Right lung (tissue), 2 donors: ENCODE measurements at regions not wholly inside any gene's neighbourhood (a gene's known extent, or its start where the extent isn't known, plus 50 kb on each side); places are given as distances from the start of the nearest gene placed in this dataset.
"Not testable (repeated sequence)": the region's sequence is repeated elsewhere in the genome, so short reads cannot be mapped to it uniquely, and the experiment has no call there.

Experiments used
- DNase-seq, 2 donors: peaks; one replicate each; pipeline ENCODE4 v3.0.0-alpha.2; 2013

DNA sequence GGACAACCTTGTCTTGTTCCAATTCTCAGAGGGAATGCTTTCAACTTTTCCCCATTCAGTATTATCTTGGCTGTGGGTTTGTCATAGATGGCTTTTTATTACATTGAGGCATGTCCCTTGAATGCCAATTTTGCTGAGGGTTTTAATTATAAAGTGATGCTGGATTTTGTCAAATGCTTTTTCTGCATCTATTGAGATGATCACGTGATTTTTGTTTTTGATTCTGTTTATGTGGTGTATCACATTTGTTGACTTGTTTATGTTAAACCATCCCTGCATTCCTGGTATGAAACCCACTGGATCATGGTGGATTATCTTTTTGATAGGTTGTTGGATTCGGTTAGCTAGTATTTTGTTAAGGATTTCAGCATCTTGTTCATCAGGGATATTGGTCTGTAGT, 885.6 kb upstream of the SLC39A10 start:
- not testable (repeated sequence) for DNase-seq

DNA sequence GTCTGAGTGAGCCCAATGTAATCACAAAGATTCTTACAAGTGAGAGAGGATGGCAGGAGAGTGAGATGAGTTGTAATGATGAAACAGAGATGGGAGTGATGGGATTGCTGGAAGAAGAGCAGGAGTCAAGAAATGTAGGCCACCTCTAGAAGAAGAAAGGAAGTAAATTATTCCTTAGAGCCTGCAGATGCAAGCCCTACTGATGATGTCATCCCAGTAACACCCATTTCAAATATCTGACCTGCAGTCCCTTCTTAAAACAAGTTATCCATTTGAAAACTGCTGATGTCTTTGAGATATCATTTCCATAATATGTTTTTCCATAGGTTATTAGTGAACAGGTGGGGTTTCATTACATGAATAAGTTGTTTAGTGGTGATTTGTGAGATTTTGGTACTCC, 888.0 kb upstream of the SLC39A10 start:
- no peak for DNase-seq

- no peak for DNase-seq
These were observed 891.3 kb upstream of the SLC39A10 start for GRCh38 chr2:194765723-194766122.

- DNase-seq = no peak
These were observed 906.1 kb upstream of the SLC39A10 start for GRCh38 chr2:194750926-194751325.

GRCh38 chr2:194745557-194746146, 911.4 kb upstream of the SLC39A10 start:
- no peak for DNase-seq

DNA sequence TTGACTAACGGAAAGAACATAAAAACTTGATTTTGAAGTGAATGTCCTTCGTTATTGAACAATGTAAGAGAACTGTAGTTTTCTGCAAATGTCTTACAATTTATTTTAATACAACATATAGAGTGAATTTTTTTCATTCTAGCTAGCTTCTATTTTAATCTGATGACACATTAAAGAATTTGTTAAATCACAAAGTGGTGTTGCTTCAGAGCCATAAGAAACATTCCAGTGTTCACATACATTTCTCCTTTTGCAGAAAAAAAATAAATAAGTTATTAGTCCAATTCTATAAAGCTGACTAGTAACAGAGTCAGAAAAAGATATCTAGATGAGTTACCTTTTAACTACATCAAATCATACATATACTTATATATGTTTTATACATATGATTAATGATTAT, 914.3 kb upstream of the SLC39A10 start:
- no peak for DNase-seq

- DNase-seq = no peak
These were observed 917.8 kb upstream of the SLC39A10 start for GRCh38 chr2:194739217-194739616.

- DNase-seq = no peak
These were observed 921.0 kb upstream of the SLC39A10 start for GRCh38 chr2:194735837-194736542.

DNA sequence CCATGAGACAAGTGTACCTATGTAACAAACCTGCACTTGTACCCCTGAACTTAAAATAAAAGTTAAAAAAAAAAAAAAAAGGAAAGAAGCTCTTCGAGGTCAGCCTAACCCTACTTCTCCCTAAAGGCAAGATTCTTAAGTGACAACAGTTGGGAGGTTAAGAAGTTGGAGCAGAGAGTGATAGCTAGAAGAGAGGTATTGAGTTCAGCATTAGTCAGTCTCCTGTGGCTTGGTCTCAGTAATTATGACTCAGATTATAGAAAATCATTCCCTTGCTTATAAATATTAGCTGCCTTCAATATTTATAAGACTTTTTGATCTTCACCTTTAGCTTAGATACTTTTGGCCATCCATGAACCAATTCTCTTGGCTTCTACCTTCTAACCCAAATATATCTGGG, 926.8 kb upstream of the SLC39A10 start:
- no peak for DNase-seq

DNA sequence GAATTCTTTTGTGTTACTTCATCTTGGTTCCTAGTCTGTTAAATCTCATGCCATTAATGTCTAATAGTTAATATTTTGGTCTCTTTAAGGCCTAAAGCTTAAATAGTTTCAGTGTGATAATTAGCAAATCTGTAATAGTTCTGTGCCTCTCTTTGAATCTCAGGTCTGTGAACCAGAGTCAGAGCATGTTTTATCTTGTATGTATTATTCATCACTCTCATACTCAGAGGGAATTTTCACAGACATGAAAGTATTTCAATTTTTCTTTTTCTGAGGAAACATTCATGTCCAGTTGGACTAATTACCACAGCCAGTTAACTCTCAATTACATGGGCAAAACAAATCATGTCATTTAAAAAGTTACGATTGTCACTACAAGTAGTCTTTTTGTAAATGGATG, 931.9 kb upstream of the SLC39A10 start:
- no peak for DNase-seq

DNA sequence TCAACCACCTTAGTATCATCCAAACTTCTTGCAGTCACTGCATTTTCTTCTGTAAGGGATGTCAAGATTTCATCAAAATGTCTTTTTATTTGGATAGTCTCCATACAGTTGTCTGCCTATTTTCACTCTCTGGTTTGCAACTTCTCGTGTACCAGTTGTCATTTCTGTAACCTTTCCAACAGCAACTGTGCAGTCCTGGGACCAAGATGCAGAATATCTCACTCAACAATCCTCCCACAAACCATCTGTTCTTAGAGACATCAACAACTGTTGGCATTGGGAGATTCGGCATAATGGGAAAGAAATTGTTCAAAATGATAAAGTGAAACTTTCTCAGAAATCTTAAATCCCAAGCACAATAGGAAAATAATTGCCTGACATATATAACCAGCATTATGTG, 933.6 kb upstream of the SLC39A10 start:
- DNase-seq = no peak

DNA sequence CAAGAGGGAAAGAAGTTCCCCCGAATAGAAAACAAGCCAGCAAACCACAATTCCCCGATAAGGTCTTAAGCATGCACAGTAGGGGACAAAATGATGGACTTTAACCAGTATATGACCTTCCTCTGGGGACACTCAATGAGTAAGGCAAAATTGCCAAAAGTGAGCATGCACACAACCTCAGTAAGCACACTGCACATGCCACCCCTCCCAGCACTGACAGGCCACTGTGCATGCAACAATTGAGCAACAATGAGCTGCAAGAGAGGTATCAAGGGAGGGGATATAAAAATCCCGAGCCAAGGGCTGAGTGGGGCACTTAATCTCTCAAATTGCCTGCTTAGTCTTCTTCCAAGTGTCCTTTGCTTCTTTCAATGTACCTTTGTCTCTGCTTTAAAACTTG, 935.8 kb upstream of the SLC39A10 start:
- no peak for DNase-seq

DNA sequence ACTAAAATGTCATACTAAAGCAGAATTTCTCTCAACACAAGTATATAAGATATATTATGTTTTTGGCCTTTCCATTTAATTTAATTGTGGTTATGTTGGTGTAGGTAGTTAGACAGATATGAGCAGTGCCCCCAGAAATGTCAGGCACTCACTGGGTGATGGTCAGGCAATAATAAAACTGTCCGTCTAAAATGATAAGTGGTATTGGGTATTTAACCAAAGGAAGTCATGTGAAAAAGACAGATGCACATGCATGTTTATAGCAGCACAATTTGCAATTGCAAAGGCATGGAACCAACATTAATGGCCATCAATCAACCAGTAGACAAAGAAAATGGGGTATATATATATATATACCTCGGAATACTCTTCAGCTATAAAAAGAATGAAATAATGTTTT, 936.6 kb upstream of the SLC39A10 start:
- DNase-seq = no peak

GRCh38 chr2:194718881-194719280, 938.1 kb upstream of the SLC39A10 start:
- no peak for DNase-seq

GRCh38 chr2:194714541-194714940, 942.5 kb upstream of the SLC39A10 start:
- DNase-seq = no peak

GRCh38 chr2:194709840-194710239, 947.2 kb upstream of the SLC39A10 start:
- no peak for DNase-seq

- DNase-seq = no peak
These were observed 950.8 kb upstream of the SLC39A10 start for GRCh38 chr2:194706179-194706578.

DNA sequence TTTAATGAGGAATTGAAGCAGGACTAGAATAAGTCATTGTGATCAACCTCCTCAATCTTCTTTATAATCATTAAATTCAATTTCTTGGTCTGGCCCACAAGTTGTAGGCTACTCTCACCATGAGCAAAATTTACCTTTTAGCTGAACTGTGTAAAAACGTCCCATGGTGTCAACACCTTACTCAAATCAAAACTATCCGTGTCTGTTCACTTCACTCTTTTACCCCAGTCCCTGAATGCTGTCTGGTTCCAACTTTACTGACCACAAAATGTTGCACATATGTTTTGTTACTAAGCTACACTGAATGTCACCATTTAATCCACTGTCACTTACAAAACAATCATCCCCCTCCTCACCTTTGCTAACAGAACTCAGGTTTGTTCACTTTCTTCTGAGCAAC, 951.6 kb upstream of the SLC39A10 start:
- no peak for DNase-seq

- no peak for DNase-seq
These were observed 956.3 kb upstream of the SLC39A10 start for GRCh38 chr2:194700726-194701125.

DNA sequence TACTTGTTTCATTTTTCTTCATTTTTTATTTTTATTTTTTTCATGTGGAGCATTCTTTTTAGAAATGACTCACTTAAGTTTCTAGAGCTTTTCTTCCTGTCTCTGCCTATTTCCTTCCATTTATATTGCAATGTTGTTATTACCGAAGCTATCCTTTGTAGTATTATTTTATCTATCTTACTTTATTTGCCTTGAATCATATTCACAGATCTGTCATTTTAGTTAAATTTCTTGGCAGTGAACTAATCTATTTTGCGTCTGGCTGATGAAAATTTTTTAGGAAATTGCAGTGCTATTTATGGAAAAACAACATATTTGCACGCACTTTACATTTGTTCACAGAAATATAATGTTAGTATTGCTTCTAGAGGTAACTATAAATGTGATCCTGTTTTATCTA, 956.9 kb upstream of the SLC39A10 start:
- no peak for DNase-seq

GRCh38 chr2:194698012-194698411, 959.0 kb upstream of the SLC39A10 start:
- DNase-seq = no peak

DNA sequence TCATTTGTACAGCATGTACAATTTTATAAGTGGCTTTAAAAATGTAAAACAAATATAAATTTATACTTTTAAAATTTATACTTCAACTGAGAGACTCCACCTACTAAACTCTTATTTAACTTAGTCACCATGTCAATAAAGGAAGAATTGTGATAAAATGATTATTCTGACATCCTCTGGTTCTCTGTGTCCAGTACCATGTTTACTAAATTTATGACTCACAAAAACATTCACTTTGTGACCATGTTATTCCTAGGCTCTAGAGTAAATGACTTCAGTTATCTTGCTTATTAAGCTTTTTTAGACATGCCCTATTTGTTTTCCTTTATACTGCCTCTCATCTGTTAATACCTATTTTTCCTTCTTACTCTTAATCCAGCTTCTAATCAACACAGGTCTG, 959.6 kb upstream of the SLC39A10 start:
- DNase-seq = no peak

- no peak for DNase-seq
These were observed 960.3 kb upstream of the SLC39A10 start for GRCh38 chr2:194696690-194697089.

GRCh38 chr2:194686569-194686968, 970.5 kb upstream of the SLC39A10 start:
- DNase-seq = no peak
